AML-193 (cell line): ENCODE measurements at regions not wholly inside any gene's neighbourhood (a gene's known extent, or its start where the extent isn't known, plus 50 kb on each side); places are given as distances from the start of the nearest gene placed in this dataset.
A peak's percentile ranks its signal among the peaks of the same experiment; 100 is the strongest.

ENCODE experiments used
- DNase-seq, 2 experiments: peaks; one replicate each; lab custom pipeline; 2025; lab: John Stamatoyannopoulos, UW

- DNase-seq: no peak
These were observed 386.0 kb upstream of the ATP5MC3 start for GRCh38 chr2:175567435-175568061.

GRCh38 chr2:175560521-175561169 is 379.1 kb upstream of the ATP5MC3 start:
- no peak for DNase-seq

- no peak for DNase-seq
These were observed 378.1 kb upstream of the ATP5MC3 start for GRCh38 chr2:175559613-175560012.

- DNase-seq: no peak
These were observed 376.4 kb upstream of the ATP5MC3 start for GRCh38 chr2:175557810-175558377.

DNA sequence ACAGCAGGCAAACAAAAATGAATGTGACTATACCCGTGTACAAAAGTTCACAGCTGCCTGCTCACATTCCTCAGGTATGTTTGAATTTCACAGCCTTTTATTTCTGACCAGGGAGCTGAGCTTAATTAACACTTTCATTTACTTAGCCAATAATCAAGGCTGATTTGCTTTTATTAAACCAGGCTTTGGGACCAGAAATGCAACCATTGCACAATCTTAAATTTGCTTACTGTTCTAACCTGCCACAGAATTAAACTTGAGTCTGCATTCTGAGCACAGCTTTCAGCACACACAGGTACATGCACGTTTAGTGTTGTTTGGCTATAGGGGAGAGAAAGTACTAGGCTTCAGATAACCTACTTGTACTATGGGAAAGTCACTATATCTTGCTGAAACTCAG is 372.4 kb upstream of the ATP5MC3 start:
- DNase-seq: no peak

GRCh38 chr2:175552902-175553301 is 371.4 kb upstream of the ATP5MC3 start:
- peak; percentile 56 to 69 for DNase-seq

DNA sequence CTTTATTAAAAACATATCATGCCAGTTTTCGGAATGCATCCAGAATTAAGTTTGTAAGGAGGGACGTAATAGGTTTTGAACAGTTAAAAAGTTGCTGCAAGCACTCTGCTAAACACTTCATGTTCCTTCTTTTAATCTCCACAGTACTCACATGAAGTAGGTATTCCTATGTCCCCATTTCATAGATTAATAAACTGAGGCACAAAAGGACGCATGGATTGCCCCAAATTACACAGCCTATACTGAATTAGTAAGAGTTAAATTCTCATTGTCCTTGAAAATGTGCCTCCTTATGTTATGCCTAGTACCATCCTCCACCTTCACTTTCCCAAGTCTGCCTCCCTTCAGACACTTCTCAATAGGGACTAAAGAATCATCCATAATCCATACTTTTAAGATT is 358.9 kb upstream of the ATP5MC3 start:
- DNase-seq: no peak

- DNase-seq: no peak
These were observed 357.6 kb upstream of the ATP5MC3 start for GRCh38 chr2:175539122-175539521.

DNA sequence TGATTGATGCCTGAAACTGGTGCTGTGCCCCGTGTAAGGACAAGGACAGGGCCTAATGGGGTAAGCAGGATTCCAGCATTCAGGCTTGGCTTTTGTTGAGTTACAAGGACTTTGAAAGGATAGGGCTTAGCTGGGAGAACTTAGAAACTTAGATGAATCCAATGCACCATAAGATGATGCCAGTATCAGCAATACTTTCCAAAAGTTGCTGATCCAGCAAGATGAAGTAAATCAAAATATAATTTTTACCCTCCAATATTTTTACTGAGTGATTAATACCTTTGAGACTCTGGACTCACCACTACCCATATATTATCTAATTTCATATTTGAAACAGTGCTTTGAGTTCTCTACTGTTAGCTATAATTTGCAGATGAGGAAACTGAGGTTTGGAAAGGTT is 354.5 kb upstream of the ATP5MC3 start:
- DNase-seq: no peak

DNA sequence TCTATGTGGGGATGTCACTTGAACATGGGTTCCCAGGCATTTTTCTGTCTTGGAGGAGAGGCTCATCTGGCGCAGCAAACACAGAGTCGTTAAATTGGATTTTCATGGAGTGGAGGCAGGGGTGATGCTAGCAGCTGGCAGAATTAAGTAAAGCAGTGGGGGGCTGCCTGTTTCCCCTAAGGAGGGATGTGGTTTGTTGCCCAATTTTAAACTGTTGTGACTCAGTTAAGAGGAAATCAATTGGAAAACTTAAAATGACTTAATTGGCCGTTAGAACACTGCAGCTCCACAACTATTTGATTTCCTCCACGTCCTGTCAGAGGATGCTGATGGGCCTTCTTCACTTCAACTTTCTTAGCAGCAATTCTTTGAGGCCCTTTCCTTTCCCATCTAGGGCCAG is 354.1 kb upstream of the ATP5MC3 start:
- DNase-seq: peak; percentile 78 to 84

GRCh38 chr2:175525975-175526374 is 344.5 kb upstream of the ATP5MC3 start:
- DNase-seq: no peak

- no peak for DNase-seq
These were observed 341.5 kb upstream of the ATP5MC3 start for GRCh38 chr2:175523001-175523400.

GRCh38 chr2:175518206-175518605 is 336.7 kb upstream of the ATP5MC3 start:
- DNase-seq: no peak

DNA sequence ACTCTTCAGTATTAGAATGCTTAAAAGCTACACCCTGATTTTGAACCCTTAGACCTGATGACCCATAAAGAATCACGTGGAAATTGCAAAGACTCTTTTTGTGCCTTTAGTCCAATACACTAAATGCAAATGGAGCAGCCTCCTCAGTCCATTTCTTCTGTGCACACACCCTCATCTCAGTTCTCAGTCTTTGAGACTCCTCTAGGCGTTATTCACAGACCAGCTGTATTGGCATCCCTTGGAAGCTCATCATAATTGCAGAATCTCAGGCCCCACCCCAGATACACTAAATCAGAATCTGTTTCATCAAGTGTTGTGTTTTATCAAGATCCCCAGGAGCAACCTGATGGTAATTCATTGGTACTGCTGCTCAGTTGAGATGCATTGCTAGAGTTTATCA is 335.0 kb upstream of the ATP5MC3 start:
- no peak for DNase-seq

- DNase-seq: no peak
These were observed 318.7 kb upstream of the ATP5MC3 start for GRCh38 chr2:175500255-175500654.

GRCh38 chr2:175490360-175490791 is 308.9 kb upstream of the ATP5MC3 start:
- DNase-seq: no peak

GRCh38 chr2:175478096-175478768 is 296.7 kb upstream of the ATP5MC3 start:
- no peak for DNase-seq

DNA sequence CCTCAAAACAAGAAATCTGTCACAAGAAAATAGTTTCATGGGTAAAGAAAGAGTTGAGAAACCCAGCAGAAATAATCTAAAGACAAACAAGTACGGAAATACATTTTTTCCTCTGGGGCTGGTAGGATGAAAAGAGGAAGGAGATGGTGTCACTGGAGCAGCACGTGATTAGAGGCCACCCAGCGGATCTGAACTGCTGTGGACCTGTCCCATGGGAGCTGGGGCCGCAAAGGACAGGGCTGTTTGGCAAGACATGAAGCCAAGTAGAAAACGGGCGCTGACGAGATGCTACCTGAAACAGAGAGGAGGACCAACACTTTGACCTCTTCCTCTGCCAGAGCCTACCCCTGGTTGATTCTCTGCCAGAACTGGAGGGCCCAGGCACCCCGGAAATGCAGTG is 295.4 kb upstream of the ATP5MC3 start:
- no peak for DNase-seq

DNA sequence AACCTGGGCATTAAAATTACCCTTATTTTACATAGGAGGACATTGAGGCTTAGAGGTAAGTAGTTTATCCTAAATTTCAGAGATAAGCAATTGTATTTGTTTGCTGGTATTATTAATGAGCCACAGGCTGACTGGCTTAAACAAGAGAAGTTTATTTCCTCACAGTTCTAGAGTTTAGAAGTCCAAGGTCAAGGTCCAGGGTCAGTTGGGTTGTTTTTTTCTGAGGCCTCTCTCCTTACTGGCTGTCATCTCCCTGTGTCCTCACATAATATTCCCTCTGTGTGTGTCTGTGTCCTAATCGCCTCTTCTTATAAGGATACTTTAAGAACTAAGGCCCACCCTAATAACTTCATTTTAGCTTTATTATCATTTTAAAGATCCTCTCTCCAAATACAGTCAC is 294.9 kb upstream of the ATP5MC3 start:
- no peak for DNase-seq

DNA sequence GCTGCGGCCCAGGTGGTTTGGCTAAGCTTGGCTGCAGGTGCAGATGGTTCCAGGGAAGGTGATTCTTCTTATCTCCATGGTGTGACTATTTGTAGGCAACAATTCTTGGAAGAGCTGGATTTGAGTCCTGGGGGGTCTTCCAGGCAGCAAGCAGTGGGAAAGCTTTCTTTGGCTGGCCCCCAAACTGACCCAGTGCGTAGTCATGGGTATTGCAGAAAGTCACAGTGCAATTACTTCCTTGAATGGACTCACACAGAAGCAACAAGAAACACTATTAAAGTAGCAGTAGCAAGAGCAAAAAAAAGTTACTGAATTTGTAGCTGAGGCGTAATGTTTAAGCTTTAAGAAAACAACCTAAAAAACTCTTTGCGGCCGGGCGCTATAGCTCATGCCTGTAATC is 293.6 kb upstream of the ATP5MC3 start:
- DNase-seq: no peak

DNA sequence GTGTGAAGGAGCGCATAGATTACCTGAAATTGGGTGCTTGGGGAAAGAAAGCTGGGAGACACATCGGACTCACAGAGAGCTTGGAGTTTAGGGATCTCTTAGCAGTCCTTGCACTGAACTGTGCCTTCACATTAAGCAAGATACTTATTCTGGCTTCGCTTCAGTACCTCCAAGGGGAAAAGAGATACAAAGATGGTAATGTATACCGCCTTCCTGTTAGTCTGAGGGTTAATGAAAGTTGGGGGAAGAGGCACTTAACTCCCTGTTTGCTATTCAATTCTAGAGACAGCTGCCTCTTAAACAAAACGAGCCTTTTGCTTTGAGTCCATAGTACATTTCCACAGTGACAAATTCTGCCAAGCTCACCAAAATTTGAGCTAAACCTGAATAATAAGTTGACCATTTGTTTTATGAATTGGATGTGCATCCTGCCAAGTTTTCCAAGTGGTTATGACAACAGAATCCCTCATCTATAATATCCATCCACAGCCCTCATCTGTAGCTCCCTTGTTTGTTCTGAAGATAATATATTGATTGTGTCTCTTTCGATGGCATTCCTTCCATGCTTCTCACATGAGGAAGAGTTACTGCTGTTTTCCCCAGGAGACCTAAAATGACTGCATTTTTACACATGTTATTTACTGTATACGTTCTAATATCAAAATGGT is 287.1 kb upstream of the ATP5MC3 start:
- no peak for DNase-seq

DNA sequence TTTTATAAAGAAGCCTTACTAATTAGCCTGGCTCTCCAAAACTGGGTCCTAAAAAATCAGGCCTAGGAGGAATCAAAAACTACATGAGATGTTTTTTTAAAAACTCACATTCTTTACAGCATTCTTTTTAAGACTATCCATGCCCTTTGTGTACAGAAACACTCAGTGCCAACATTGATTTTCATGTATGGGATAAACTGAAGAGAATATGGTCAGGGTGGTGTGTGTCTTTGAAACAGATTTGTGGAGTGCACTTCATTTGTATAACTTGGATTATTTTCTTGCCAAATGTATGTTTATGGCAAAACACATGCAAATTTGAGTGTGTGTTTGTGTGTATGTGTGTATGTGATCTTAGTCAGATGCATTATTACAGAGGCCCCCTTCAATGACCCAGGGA is 283.6 kb upstream of the ATP5MC3 start:
- no peak for DNase-seq

GRCh38 chr2:175464311-175464670 is 282.8 kb upstream of the ATP5MC3 start:
- DNase-seq: no peak
